HEK293 (cell line): ENCODE measurements at regions not wholly inside any gene's neighbourhood (a gene's known extent, or its start where the extent isn't known, plus 50 kb on each side); places are given as distances from the start of the nearest gene placed in this dataset.

Experiments used
- BCL11B ChIP-seq: fragments of 450-650 bp; formaldehyde crosslinking; IDR thresholded peaks from 2 replicates; pipeline ENCODE4 v1.5.1; 2016; ENCODE audit warnings: low read depth, missing biosample characterization, missing genetic modification characterization
- HOXC10 ChIP-seq: sonication (generic); formaldehyde crosslinking; IDR thresholded peaks from 2 replicates; pipeline ENCODE4 v1.8.1; 2023; ENCODE audit warnings: mild to moderate bottlenecking, missing genetic modification reagents
- KLF8 ChIP-seq: fragments of 450-650 bp; formaldehyde crosslinking; IDR thresholded peaks from 2 replicates; pipeline ENCODE4 v1.5.1; 2016; ENCODE audit warnings: missing biosample characterization, missing genetic modification characterization
- SCRT2 ChIP-seq: fragments of 450-650 bp; formaldehyde crosslinking; IDR thresholded peaks from 2 replicates; pipeline ENCODE4 v1.5.1; 2016; ENCODE audit warnings: missing biosample characterization, missing genetic modification characterization
- SP2 ChIP-seq: fragments of 450-650 bp; formaldehyde crosslinking; IDR thresholded peaks from 2 replicates; pipeline ENCODE4 v1.5.1; 2016; ENCODE audit warnings: missing biosample characterization, missing genetic modification characterization
- WT1 ChIP-seq: fragments of 450-650 bp; formaldehyde crosslinking; IDR thresholded peaks from 2 replicates; pipeline ENCODE4 v1.5.1; 2016; ENCODE audit warnings: missing biosample characterization, missing genetic modification characterization
- ZBTB1 ChIP-seq: fragments of 450-650 bp; formaldehyde crosslinking; IDR thresholded peaks from 2 replicates; pipeline ENCODE4 v1.5.1; 2016; ENCODE audit warnings: missing biosample characterization, missing genetic modification characterization
- ZBTB7A ChIP-seq: fragments of 450-650 bp; formaldehyde crosslinking; IDR thresholded peaks from 2 replicates; pipeline ENCODE4 v1.5.1; 2016; ENCODE audit warnings: low read depth, missing biosample characterization, missing genetic modification characterization
- ZNF10 ChIP-seq: fragments of 450-650 bp; formaldehyde crosslinking; IDR thresholded peaks from 2 replicates; pipeline ENCODE4 v1.5.1; 2017; ENCODE audit warnings: missing biosample characterization, missing genetic modification characterization
- ZNF16 ChIP-seq: fragments of 450-650 bp; formaldehyde crosslinking; IDR thresholded peaks from 2 replicates; pipeline ENCODE4 v1.5.1; 2016; ENCODE audit warnings: low read depth, missing biosample characterization, missing genetic modification characterization
- ZNF311 ChIP-seq: fragments of 450-650 bp; formaldehyde crosslinking; IDR thresholded peaks from 2 replicates; pipeline ENCODE4 v1.5.1; 2017; ENCODE audit warnings: missing biosample characterization, missing genetic modification characterization, borderline replicate concordance
- ZNF324 ChIP-seq: fragments of 450-650 bp; formaldehyde crosslinking; IDR thresholded peaks from 2 replicates; pipeline ENCODE4 v1.5.1; 2016; ENCODE audit warnings: missing biosample characterization, missing genetic modification characterization
- ZNF350 ChIP-seq: fragments of 450-650 bp; formaldehyde crosslinking; IDR thresholded peaks from 2 replicates; pipeline ENCODE4 v1.5.0; 2017; ENCODE audit warnings: missing biosample characterization, mild to moderate bottlenecking, missing genetic modification characterization
- ZNF473 ChIP-seq: fragments of 450-650 bp; formaldehyde crosslinking; IDR thresholded peaks from 2 replicates; pipeline ENCODE4 v1.5.1; 2017; ENCODE audit warnings: missing biosample characterization, missing genetic modification characterization
- ZNF571 ChIP-seq: fragments of 450-650 bp; formaldehyde crosslinking; IDR thresholded peaks from 2 replicates; pipeline ENCODE4 v1.5.0; 2017; ENCODE audit warnings: missing biosample characterization, missing genetic modification characterization
- ZNF610 ChIP-seq: fragments of 450-650 bp; formaldehyde crosslinking; IDR thresholded peaks from 2 replicates; pipeline ENCODE4 v1.5.1; 2016; ENCODE audit warnings: missing biosample characterization, missing genetic modification characterization, borderline replicate concordance
- ZNF664 ChIP-seq: fragments of 450-650 bp; formaldehyde crosslinking; IDR thresholded peaks from 2 replicates; pipeline ENCODE4 v1.5.1; 2016; ENCODE audit warnings: missing biosample characterization, missing genetic modification characterization
- ZNF707 ChIP-seq: fragments of 450-650 bp; formaldehyde crosslinking; IDR thresholded peaks from 2 replicates; pipeline ENCODE4 v1.5.1; 2016; ENCODE audit warnings: missing biosample characterization, missing genetic modification characterization
- ZNF792 ChIP-seq: fragments of 450-650 bp; formaldehyde crosslinking; IDR thresholded peaks from 2 replicates; pipeline ENCODE4 v1.5.1; 2016; ENCODE audit warnings: missing biosample characterization, missing genetic modification characterization
- TF ChIP-seq, protein P1 (sequence below): fragments of 450-650 bp; formaldehyde crosslinking; IDR thresholded peaks from 2 replicates; pipeline ENCODE4 v1.5.1; 2016; ENCODE audit warnings: missing biosample characterization, missing genetic modification characterization, low read depth
- TF ChIP-seq, protein P2 (sequence below): fragments of 450-650 bp; formaldehyde crosslinking; IDR thresholded peaks from 2 replicates; pipeline ENCODE4 v1.5.1; 2016; ENCODE audit warnings: missing biosample characterization, missing genetic modification characterization
- TF ChIP-seq, protein P3 (sequence below): fragments of 450-650 bp; formaldehyde crosslinking; IDR thresholded peaks from 2 replicates; pipeline ENCODE4 v1.5.1; 2017; ENCODE audit warnings: missing biosample characterization, missing genetic modification characterization
- TF ChIP-seq, protein P4 (sequence below): fragments of 450-650 bp; formaldehyde crosslinking; IDR thresholded peaks from 2 replicates; pipeline ENCODE4 v1.5.1; 2016; ENCODE audit warnings: missing biosample characterization, missing genetic modification characterization
- TF ChIP-seq, protein P5 (sequence below): fragments of 450-650 bp; formaldehyde crosslinking; IDR thresholded peaks from 2 replicates; pipeline ENCODE4 v1.5.1; 2016; ENCODE audit warnings: missing biosample characterization, missing genetic modification characterization, borderline replicate concordance
- TF ChIP-seq, protein P6 (sequence below): fragments of 450-650 bp; formaldehyde crosslinking; IDR thresholded peaks from 2 replicates; pipeline ENCODE4 v1.5.1; 2016; ENCODE audit warnings: missing biosample characterization, missing genetic modification characterization
- TF ChIP-seq, protein P7 (sequence below): fragments of 450-650 bp; formaldehyde crosslinking; IDR thresholded peaks from 2 replicates; pipeline ENCODE4 v1.5.1; 2016; ENCODE audit warnings: missing biosample characterization, missing genetic modification characterization
- TF ChIP-seq, protein P8 (sequence below): fragments of 450-650 bp; formaldehyde crosslinking; IDR thresholded peaks from 2 replicates; pipeline ENCODE4 v1.5.1; 2016; ENCODE audit warnings: missing biosample characterization, missing genetic modification characterization

DNA sequence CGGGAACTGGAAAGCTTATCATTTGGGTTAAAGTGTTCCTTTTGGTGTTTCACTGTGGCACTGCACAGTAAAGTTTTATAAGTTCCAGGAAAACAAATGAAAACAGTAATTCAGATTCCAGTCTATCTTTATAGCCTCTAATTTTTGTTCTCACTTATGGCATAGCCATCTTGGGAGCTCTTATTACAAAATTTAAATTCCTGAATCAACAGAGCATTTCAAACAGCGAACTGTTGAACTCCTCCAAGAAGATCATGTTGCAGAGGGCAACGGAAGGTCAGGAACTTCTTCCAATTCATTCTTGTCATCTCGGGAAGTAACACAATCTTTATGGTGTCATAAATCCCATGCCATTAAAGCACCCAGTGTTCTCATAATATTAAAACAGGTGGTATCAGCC, 229.1 kb downstream of the KCNC2 start (continued):
- peak; percentile 98 for TF ChIP-seq SCRT2 (tag by site-specific recombination)
- no peak for TF ChIP-seq ZNF473 (tag by site-specific recombination)
- no peak for TF ChIP-seq ZNF610 (tag by site-specific recombination)
- no peak for TF ChIP-seq ZNF707 (tag by site-specific recombination)
- TF ChIP-seq ZNF350 (tag by site-specific recombination) = no peak
- TF ChIP-seq, protein P1, sequence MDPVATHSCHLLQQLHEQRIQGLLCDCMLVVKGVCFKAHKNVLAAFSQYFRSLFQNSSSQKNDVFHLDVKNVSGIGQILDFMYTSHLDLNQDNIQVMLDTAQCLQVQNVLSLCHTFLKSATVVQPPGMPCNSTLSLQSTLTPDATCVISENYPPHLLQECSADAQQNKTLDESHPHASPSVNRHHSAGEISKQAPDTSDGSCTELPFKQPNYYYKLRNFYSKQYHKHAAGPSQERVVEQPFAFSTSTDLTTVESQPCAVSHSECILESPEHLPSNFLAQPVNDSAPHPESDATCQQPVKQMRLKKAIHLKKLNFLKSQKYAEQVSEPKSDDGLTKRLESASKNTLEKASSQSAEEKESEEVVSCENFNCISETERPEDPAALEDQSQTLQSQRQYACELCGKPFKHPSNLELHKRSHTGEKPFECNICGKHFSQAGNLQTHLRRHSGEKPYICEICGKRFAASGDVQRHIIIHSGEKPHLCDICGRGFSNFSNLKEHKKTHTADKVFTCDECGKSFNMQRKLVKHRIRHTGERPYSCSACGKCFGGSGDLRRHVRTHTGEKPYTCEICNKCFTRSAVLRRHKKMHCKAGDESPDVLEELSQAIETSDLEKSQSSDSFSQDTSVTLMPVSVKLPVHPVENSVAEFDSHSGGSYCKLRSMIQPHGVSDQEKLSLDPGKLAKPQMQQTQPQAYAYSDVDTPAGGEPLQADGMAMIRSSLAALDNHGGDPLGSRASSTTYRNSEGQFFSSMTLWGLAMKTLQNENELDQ = no peak
- TF ChIP-seq ZNF16 = no peak
- TF ChIP-seq KLF8 (tag by site-specific recombination) = 0 out of 2 replicates have a peak, but pooled peaks have one; percentile 27
- TF ChIP-seq, protein P2, sequence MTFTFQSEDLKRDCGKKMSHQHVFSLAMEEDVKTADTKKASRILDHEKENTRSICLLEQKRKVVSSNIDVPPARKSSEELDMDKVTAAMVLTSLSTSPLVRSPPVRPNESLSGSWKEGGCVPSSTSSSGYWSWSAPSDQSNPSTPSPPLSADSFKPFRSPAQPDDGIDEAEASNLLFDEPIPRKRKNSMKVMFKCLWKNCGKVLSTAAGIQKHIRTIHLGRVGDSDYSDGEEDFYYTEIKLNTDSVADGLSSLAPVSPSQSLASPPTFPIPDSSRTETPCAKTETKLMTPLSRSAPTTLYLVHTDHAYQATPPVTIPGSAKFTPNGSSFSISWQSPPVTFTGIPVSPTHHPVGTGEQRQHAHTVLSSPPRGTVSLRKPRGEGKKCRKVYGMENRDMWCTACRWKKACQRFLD = no peak
- TF ChIP-seq, protein P3, sequence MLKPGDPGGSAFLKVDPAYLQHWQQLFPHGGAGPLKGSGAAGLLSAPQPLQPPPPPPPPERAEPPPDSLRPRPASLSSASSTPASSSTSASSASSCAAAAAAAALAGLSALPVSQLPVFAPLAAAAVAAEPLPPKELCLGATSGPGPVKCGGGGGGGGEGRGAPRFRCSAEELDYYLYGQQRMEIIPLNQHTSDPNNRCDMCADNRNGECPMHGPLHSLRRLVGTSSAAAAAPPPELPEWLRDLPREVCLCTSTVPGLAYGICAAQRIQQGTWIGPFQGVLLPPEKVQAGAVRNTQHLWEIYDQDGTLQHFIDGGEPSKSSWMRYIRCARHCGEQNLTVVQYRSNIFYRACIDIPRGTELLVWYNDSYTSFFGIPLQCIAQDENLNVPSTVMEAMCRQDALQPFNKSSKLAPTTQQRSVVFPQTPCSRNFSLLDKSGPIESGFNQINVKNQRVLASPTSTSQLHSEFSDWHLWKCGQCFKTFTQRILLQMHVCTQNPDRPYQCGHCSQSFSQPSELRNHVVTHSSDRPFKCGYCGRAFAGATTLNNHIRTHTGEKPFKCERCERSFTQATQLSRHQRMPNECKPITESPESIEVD (tag by site-specific recombination) = peak; percentile 96
- no peak for TF ChIP-seq ZNF311 (tag by site-specific recombination)
- TF ChIP-seq, protein P4, sequence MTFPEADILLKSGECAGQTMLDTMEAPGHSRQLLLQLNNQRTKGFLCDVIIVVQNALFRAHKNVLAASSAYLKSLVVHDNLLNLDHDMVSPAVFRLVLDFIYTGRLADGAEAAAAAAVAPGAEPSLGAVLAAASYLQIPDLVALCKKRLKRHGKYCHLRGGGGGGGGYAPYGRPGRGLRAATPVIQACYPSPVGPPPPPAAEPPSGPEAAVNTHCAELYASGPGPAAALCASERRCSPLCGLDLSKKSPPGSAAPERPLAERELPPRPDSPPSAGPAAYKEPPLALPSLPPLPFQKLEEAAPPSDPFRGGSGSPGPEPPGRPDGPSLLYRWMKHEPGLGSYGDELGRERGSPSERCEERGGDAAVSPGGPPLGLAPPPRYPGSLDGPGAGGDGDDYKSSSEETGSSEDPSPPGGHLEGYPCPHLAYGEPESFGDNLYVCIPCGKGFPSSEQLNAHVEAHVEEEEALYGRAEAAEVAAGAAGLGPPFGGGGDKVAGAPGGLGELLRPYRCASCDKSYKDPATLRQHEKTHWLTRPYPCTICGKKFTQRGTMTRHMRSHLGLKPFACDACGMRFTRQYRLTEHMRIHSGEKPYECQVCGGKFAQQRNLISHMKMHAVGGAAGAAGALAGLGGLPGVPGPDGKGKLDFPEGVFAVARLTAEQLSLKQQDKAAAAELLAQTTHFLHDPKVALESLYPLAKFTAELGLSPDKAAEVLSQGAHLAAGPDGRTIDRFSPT (tag by site-specific recombination) = no peak; the same call in 1 of the 2 replicates
- no peak for TF ChIP-seq HOXC10 (CRISPR knock-in tag)
- TF ChIP-seq SP2 = no peak
- TF ChIP-seq, protein P5, sequence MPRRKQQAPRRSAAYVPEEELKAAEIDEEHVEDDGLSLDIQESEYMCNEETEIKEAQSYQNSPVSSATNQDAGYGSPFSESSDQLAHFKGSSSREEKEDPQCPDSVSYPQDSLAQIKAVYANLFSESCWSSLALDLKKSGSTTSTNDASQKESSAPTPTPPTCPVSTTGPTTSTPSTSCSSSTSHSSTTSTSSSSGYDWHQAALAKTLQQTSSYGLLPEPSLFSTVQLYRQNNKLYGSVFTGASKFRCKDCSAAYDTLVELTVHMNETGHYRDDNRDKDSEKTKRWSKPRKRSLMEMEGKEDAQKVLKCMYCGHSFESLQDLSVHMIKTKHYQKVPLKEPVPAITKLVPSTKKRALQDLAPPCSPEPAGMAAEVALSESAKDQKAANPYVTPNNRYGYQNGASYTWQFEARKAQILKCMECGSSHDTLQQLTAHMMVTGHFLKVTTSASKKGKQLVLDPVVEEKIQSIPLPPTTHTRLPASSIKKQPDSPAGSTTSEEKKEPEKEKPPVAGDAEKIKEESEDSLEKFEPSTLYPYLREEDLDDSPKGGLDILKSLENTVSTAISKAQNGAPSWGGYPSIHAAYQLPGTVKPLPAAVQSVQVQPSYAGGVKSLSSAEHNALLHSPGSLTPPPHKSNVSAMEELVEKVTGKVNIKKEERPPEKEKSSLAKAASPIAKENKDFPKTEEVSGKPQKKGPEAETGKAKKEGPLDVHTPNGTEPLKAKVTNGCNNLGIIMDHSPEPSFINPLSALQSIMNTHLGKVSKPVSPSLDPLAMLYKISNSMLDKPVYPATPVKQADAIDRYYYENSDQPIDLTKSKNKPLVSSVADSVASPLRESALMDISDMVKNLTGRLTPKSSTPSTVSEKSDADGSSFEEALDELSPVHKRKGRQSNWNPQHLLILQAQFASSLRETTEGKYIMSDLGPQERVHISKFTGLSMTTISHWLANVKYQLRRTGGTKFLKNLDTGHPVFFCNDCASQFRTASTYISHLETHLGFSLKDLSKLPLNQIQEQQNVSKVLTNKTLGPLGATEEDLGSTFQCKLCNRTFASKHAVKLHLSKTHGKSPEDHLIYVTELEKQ (tag by site-specific recombination) = peak; percentile 87; the same call in 1 of the 2 replicates
- no peak for TF ChIP-seq ZNF324
- TF ChIP-seq ZNF792 (tag by site-specific recombination) = no peak
- no peak for TF ChIP-seq ZBTB1 (tag by site-specific recombination)
- no peak for TF ChIP-seq ZNF664 (tag by site-specific recombination)
- TF ChIP-seq, protein P6, sequence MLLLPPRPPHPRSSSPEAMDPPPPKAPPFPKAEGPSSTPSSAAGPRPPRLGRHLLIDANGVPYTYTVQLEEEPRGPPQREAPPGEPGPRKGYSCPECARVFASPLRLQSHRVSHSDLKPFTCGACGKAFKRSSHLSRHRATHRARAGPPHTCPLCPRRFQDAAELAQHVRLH = peak; percentile 61
- TF ChIP-seq BCL11B = peak; percentile 90
- TF ChIP-seq ZNF10 (tag by site-specific recombination) = no peak
- TF ChIP-seq, protein P7, sequence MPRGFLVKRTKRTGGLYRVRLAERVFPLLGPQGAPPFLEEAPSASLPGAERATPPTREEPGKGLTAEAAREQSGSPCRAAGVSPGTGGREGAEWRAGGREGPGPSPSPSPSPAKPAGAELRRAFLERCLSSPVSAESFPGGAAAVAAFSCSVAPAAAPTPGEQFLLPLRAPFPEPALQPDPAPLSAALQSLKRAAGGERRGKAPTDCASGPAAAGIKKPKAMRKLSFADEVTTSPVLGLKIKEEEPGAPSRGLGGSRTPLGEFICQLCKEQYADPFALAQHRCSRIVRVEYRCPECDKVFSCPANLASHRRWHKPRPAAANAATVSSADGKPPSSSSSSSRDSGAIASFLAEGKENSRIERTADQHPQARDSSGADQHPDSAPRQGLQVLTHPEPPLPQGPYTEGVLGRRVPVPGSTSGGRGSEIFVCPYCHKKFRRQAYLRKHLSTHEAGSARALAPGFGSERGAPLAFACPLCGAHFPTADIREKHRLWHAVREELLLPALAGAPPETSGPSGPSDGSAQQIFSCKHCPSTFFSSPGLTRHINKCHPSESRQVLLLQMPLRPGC (tag by site-specific recombination) = peak; percentile 67
- TF ChIP-seq ZNF571 (tag by site-specific recombination) = no peak
- no peak for TF ChIP-seq ZBTB7A
- peak; percentile 72 for TF ChIP-seq WT1
- TF ChIP-seq, protein P8, sequence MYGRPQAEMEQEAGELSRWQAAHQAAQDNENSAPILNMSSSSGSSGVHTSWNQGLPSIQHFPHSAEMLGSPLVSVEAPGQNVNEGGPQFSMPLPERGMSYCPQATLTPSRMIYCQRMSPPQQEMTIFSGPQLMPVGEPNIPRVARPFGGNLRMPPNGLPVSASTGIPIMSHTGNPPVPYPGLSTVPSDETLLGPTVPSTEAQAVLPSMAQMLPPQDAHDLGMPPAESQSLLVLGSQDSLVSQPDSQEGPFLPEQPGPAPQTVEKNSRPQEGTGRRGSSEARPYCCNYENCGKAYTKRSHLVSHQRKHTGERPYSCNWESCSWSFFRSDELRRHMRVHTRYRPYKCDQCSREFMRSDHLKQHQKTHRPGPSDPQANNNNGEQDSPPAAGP (tag by site-specific recombination) = no peak
